ENCODE measurements at regions not wholly inside any gene's neighbourhood (a gene's known extent, or its start where the extent isn't known, plus 50 kb on each side); places are given as distances from the start of the nearest gene placed in this dataset.

GRCh38 chr22:48049116-48049515 is 1286.7 kb downstream of the TBC1D22A start:
- no peak for TF ChIP-seq MAX (IDR thresholded peaks at IDR 0.05; ENCODE audit: low read depth, low read length)
- no peak for TF ChIP-seq MYC (IDR thresholded peaks at IDR 0.05; ENCODE audit: low read depth, low read length)
- TF ChIP-seq POLR2A (IDR thresholded peaks at IDR 0.05; ENCODE audit: extremely low read depth, insufficient read length) = no peak
- no peak for DNase-seq (ENCODE audit: low read depth)
- no peak overlapping the region for H3K4me3 ChIP-seq (ENCODE audit: low read depth, low read length)

GRCh38 chr22:48047722-48048500 is 1285.5 kb downstream of the TBC1D22A start:
- H3K4me3 ChIP-seq (ENCODE audit: low read depth, low read length) = no peak overlapping the region
- DNase-seq (ENCODE audit: low read depth) = no peak
- no peak for TF ChIP-seq MAX (IDR thresholded peaks at IDR 0.05; ENCODE audit: low read depth, low read length)
- TF ChIP-seq CTCF (IDR thresholded peaks at IDR 0.05; ENCODE audit: low read depth, low read length) = no peak
- no peak for TF ChIP-seq POLR2A (IDR thresholded peaks at IDR 0.05; ENCODE audit: extremely low read depth, insufficient read length)
- no peak for TF ChIP-seq MYC (IDR thresholded peaks at IDR 0.05; ENCODE audit: low read depth, low read length)

- DNase-seq (ENCODE audit: low read depth) = no peak
- TF ChIP-seq POLR2A (IDR thresholded peaks at IDR 0.05; ENCODE audit: extremely low read depth, insufficient read length) = no peak
- no peak for TF ChIP-seq MYC (IDR thresholded peaks at IDR 0.05; ENCODE audit: low read depth, low read length)
- TF ChIP-seq CTCF (IDR thresholded peaks at IDR 0.05; ENCODE audit: low read depth, low read length) = no peak
- TF ChIP-seq MAX (IDR thresholded peaks at IDR 0.05; ENCODE audit: low read depth, low read length) = no peak
- H3K4me3 ChIP-seq (ENCODE audit: low read depth, low read length) = no peak overlapping the region
Observed at GRCh38 chr22:48045369-48045768, 1282.9 kb downstream of the TBC1D22A start.

- no peak overlapping the region for H3K4me3 ChIP-seq (ENCODE audit: low read depth, low read length)
- DNase-seq (ENCODE audit: low read depth) = no peak
- TF ChIP-seq MAX (IDR thresholded peaks at IDR 0.05; ENCODE audit: low read depth, low read length) = no peak
- no peak for TF ChIP-seq CTCF (IDR thresholded peaks at IDR 0.05; ENCODE audit: low read depth, low read length)
- TF ChIP-seq MYC (IDR thresholded peaks at IDR 0.05; ENCODE audit: low read depth, low read length) = no peak
- TF ChIP-seq POLR2A (IDR thresholded peaks at IDR 0.05; ENCODE audit: extremely low read depth, insufficient read length) = no peak
Observed at GRCh38 chr22:48044487-48045060, 1282.1 kb downstream of the TBC1D22A start.

- TF ChIP-seq POLR2A (IDR thresholded peaks at IDR 0.05; ENCODE audit: extremely low read depth, insufficient read length) = no peak
- TF ChIP-seq MAX (IDR thresholded peaks at IDR 0.05; ENCODE audit: low read depth, low read length) = no peak
- no peak for TF ChIP-seq MYC (IDR thresholded peaks at IDR 0.05; ENCODE audit: low read depth, low read length)
- no peak for TF ChIP-seq CTCF (IDR thresholded peaks at IDR 0.05; ENCODE audit: low read depth, low read length)
- DNase-seq (ENCODE audit: low read depth) = no peak
- H3K4me3 ChIP-seq (ENCODE audit: low read depth, low read length) = no peak overlapping the region
Observed at GRCh38 chr22:48043581-48043980, 1281.1 kb downstream of the TBC1D22A start.

Measured in NB4 (cell line).